H54 (cell line): ENCODE measurements at regions not wholly inside any gene's neighbourhood (a gene's known extent, or its start where the extent isn't known, plus 50 kb on each side); places are given as distances from the start of the nearest gene placed in this dataset.
"Not testable (repeated sequence)": the region's sequence is repeated elsewhere in the genome, so short reads cannot be mapped to it uniquely, and the experiment has no call there.

Source experiments
- DNase-seq: peaks from one replicate; pipeline ENCODE4 v3.0.0; 2011; ENCODE audit warnings: low spot score, mixed read lengths; ENCODE audit not compliant: insufficient read length
- FAIRE-seq: peaks from 3 replicates; lab custom pipeline; 2011; peaks lifted over from hg19 to GRCh38; lab: Jason Lieb, UNC
- POLR2A ChIP-seq: IDR thresholded peaks from 2 replicates; pipeline ENCODE4 v1.6.1; 2011; ENCODE audit warnings: low read depth, mild to moderate bottlenecking, low read length

DNA sequence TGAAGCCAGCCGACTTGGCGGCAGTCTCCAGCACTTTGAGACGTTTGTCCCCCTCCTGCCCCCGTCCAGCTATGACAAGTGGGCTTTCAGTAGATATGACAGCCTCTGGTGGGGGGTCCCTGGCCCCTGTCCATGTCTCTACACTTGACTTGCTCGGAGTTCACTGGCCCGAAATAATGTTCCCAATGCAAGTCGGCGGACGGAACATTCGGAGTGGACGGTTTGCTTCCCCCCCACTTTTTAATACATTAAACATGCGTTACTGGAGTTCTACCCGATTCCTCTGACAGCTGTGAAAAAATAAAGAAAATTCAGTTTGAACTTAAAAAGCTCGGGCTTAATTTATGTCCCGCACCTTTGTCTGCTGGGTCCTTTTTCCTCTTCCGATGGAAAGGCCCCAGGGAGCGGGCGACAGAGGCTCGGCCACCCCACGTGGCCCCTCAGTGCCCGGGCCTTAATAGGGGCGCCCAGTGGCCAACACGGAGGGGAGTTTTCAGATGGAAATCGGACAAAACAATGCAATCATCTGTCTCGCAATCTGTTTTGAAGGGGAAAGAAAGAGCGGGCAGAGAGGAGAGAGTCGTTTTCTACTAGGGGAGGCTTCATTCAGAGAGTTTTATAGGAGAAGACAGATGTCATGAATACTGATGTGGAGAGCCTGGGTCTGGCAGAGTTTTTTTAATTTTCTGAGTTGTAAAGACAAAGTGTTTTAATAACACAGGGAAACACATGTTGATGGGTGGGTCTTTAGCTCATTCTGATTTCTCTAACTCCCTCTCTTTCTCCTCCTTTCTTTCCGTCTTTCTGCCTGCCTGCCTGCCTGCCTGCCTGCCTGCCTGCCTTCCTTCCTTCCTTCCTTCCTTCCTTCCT lies 50.2 kb downstream of the SMIM38 start:
- no peak for FAIRE-seq
- no peak for DNase-seq
- TF ChIP-seq POLR2A: no peak

DNA sequence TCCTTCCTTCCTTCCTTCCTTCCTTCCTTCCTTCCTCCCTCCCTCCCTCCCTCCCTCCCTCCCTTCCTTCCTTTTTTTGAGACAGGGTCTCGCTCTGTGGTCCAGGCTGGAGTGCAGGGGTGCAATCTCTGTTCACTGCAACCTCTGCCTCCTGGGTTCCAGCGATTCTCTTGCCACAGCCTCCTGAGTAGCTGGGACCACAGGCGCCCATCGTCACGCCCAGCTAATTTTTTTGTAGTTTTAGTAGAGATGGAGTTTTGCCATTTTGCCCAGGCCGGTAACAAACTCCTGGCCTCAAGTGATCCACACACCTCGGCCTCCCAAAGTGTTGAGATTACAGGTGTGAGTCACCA lies 50.9 kb downstream of the SMIM38 start:
- not testable (repeated sequence) for DNase-seq, FAIRE-seq

DNA sequence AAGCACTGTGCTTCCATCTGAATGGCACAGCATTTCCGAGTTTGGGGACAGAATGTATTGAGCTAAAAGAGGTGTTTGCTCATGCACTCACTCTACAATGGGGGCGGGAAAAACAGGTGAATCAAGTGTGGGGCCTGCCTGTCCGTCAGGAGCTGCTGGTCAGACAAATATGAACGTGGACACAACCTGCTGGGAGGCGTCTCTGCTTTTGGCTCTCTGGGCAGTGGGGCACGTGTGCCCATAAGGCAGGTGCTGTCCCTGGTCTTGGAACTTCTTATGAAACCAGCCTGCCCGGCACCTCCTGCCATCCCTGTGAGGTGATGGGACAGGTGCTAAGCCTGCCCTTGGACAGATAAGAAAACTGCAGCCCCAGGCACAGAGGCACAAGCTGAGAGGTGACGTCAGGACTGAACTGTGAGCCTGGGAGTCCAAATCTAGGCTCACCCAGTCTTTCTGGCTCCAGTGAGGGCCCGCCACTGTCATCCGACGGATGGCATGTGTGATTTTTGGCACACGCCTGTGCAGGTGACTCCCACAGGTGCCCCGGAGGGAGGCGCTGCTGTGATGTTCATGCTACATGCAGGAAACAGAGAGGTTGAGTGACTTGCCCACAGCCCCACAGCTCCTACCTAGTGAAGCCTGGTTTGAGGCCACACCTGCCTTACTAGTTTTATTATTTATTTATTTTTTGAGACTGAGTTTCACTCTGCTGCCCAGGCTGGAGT lies 51.6 kb downstream of the SMIM38 start:
- TF ChIP-seq POLR2A: no peak
- FAIRE-seq (no peak), DNase-seq (no peak)

DNA sequence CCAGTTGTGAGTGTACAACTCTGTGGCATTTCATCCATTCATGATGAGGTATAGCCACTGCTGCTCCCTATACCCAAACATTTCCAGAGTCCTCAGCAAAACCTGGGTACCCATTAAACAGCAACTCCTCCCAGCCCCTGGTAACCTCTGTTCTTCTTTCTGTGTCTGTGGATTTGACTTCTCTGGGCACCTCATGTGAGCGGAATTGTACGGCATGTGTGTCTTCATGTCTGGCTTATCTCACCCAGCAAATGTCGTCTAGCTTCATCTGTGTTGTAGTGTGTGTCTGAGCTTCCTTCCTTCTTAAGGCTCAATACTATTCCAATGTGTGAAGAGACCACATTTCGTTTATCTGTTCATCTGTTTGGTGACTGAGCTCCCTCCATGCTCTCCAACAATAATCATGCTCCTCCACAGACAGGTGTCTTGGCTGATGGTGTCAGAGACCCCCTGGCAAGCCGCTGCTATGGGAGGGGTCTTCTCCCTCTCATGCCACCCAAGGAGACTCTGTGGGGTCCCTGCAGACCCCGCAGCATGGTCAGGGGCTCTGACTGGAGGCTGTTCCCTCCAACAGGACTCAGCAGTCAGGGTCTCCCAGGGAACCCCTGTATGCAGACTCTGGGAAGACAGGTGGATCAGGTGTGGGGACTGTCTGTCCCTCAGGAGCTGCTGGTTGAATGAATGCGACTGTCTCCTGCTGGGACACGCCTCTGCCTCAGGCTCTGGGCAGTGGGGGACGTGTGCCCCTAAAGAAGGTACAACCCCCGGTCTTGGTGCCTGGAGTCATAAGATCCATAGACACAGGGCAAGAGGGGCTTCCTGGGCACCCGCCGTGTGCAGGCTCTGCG lies 52.7 kb downstream of the SMIM38 start:
- FAIRE-seq (no peak), DNase-seq (no peak)
- TF ChIP-seq POLR2A: no peak

DNA sequence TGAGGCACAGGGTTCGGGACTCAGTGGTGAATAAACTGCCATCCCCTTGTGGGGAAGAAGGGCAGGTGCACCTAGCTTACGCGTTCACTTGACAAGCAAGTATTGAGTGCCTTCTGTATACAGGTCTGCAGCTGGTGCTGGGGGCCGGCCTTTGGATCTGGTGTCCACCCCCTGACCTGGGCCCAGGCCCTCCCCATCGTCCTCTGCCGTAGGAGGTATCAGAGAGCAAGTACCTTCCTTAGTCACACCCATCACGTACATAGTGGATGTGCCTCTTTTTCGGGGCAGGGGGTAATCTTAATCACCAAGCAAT lies 53.3 kb downstream of the SMIM38 start:
- no peak for TF ChIP-seq POLR2A
- FAIRE-seq: no peak
- DNase-seq: no peak

DNA sequence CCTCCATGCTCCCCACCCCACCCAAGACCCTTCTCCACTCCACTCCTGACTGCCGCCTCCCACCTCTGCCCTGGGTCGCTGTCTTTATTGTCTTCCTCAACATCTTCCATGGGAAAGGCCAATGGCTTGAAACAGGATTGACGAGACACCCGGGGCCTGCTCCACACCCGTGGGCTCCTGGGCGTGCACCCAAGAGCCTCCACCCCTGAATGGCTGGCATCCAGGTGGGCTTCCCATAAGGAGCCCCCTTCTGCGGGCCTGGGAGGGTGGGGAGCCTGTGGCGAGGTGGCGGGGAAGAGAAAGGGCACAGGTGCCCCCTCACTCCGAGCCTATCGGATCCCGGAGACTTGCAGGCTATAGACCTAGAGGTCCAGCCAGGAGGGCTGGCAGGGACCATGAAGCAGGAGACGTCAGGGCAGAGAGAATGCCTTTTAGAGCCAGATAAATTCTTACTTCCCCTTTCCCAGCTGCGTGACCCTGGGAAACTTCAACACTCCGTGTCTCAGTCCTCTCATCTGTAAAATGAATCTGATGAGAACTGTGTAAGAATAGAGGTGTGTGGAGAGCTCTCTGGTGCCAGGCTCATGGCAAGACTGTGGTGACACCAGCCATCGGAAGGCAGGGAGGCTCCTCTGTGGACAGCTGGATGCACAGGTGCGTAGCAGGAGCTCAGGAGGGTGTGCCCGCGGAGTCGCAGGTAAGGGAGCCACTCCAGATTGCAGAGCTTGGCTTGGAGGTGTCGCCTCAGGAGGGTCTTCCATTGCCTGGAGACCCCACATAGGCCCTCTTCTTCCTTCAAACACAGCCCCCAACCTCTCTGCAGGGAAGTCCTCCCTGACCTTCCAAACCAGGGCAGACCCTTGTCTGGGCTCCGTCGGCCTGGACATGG lies 53.9 kb downstream of the SMIM38 start:
- DNase-seq (no peak), FAIRE-seq (no peak)
- no peak for TF ChIP-seq POLR2A

DNA sequence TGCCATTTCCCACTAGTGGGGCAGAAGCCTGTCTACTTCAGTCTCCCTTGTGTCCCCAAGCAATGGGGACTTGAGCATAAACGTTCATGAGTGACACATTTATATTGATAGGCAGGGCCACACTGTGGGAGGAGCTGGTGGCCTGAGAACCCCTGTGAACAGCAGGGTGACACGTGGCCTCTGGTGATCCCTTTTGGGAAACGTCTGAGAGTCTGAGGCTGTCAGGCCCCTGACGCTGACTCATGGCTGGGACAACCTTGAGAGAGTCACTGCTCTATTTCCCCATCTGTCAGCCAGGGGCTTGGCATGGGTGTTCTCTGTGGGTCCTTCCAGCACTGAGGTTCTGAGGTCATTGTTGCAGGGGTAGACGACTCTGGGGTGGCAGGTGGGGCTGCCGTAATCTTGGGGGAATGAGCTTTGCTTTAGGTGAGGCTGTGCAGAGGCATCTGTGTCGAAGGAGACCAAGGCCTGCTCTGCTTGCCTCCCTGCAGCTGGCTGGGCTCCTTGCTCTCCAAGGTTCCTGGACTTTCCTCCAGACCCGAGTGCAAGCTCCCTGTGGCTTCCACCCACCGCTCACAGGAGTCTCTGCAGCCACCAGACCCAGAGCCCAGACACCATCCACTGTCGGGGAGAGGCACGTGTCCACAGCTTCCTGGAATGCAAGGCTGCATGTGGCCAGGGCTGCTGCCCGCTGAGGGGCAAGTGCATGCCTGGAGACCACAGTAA lies 54.7 kb downstream of the SMIM38 start:
- TF ChIP-seq POLR2A: no peak
- DNase-seq: no peak
- no peak for FAIRE-seq

DNA sequence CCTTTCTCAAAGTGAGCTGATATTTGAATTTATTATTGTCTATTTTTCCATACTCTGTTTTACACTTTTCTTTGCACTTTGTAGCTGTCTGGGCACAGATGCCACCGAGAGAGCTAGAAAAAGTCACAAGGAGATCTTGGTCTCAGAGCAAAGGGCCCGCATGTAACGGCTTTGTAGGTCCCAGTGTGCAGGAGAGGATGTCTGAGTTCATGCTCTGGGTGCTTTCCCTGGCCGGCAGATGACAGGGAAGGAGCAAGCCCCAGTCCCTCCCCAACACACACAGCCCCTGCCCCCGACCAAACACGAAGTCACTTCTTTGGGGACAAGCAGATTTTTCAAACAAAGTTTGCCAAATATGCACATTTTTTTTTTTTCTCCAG lies 55.8 kb downstream of the SMIM38 start:
- FAIRE-seq: no peak
- TF ChIP-seq POLR2A: no peak
- no peak for DNase-seq

DNA sequence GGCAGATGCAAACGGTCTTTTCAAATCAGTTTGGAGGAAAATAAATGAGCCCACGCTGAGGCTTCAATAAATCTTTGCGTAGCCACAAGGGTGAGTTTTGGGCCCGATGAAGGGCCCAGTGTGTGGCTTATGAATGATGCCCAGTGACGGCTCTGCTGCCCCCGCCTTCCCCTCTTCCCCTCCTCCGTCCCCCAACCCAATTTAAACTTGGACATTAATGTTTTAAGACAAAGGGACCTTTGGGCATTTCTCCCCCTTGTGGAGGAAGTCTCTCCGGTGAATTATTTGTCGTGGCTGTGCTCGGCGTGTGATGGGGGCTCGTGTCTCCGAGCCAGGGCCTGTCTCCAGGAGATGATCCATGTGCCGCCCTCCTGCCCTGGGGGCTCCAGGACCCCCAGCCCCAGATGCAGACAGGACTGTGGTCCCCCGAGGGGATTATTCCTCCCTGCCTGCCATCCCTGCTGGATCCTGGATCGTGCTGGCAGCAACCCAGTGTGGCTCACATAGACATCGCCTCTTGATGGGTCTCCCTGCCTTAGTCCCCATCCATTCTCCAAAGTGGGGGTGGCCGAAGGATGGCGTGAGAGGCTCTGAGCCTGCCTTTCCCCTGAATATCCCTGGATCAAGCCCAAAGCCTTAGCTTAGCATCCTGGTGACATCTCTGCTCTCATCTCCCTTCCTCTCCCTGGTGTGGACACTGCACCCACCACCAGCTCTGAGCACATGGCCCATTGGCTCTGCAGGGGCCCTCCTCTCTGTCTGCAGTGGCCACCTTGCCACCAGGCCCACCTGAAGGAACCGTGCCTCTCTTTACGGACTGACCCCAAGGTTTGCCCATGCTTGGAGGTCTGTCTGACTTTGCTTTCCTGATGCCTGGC lies 56.4 kb downstream of the SMIM38 start:
- FAIRE-seq (no peak), DNase-seq (no peak)
- TF ChIP-seq POLR2A: no peak

DNA sequence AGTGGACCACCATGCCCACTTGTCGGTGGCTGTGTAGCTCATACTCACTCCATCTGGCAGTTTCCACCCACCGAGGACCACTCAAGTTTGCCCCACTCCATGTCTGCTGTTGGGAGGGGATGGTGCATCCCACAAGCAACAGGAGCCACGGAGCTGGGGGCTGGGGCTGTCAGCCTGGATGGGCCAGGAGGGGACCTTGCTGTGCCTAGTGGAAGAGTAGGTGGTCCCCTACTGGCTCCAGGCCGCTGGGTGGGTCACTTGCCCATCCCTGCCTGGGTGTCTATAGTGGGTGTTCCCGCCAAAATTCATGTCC lies 57.0 kb downstream of the SMIM38 start:
- DNase-seq (no peak), FAIRE-seq (no peak)
- no peak for TF ChIP-seq POLR2A

DNA sequence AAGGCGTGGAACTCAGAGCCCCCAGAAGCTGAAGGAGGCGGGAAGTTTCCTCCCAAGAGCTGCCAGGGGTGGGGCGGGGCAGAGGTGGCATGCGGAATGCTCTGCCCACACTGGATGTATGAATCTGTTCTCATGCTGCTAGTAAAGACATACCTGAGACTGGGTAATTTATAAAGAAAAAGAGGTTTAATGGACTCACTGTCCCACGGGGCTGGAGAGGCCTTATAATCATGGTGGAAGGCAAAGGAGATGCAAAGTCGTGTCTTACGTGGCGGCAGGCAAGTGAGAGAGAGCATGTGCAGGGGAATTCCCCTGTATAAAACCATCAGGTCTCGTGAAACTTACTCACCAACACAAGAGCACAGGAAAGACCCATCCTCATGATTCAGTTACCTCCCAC lies 57.6 kb downstream of the SMIM38 start:
- FAIRE-seq (no peak), DNase-seq (no peak)
- TF ChIP-seq POLR2A: no peak

DNA sequence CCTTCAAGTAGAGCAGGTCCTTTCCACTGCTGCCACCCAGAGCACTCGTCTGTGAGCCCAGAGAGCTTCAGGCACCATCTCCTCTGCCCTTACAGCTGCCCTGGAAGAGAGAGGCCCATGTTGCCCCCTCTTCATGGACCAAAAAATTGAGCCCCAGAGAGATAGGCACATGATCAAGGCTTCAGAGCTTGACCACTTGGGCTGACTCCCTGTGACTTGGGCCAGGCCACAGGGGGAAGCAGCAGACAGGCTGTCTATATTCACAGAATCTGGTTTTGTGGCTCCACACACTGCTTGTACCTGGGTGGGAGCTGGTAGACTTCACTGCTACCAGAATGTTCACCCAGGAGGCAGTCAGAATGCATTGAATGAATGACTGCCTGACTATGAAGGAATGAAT lies 58.2 kb downstream of the SMIM38 start:
- FAIRE-seq: no peak
- DNase-seq: no peak
- no peak for TF ChIP-seq POLR2A
